Type B pancreatic cell (in vitro differentiated cells): ENCODE measurements at regions not wholly inside any gene's neighbourhood (a gene's known extent, or its start where the extent isn't known, plus 50 kb on each side); places are given as distances from the start of the nearest gene placed in this dataset.

ENCODE experiments used
- DNase-seq: peaks from one replicate; pipeline ENCODE4 v3.0.0; 2021; ENCODE audit warnings: mixed read lengths; ENCODE audit not compliant: unreplicated experiment; ENCODE audit errors: extremely low spot score
- H3K27ac Mint-ChIP-seq: 2 replicates; pipeline ENCODE4 v1.8.0; 2021; ENCODE audit warnings: mild to moderate bottlenecking, mixed read lengths
- H3K27me3 Mint-ChIP-seq: 2 replicates; pipeline ENCODE4 v1.8.0; 2021; ENCODE audit warnings: mixed read lengths
- H3K36me3 Mint-ChIP-seq: 2 replicates; pipeline ENCODE4 v1.8.0; 2021; ENCODE audit warnings: mixed read lengths
- H3K4me1 Mint-ChIP-seq: one replicate; pipeline ENCODE4 v1.8.0; 2021; ENCODE audit warnings: mixed read lengths; ENCODE audit not compliant: unreplicated experiment
- H3K4me3 Mint-ChIP-seq: 2 replicates; pipeline ENCODE4 v1.8.0; 2021; ENCODE audit warnings: mild to moderate bottlenecking, mixed read lengths
- H3K9me3 Mint-ChIP-seq: 2 replicates; pipeline ENCODE4 v1.8.0; 2021; ENCODE audit warnings: mixed read lengths
- TF ChIP-seq, protein P1 (sequence below): fragments of 200-600 bp; sonication (generic); conservative IDR thresholded peaks from 2 replicates; pipeline ENCODE4 v1.5.0; 2021; ENCODE audit warnings: antibody characterized with exemption, mild to moderate bottlenecking

DNA sequence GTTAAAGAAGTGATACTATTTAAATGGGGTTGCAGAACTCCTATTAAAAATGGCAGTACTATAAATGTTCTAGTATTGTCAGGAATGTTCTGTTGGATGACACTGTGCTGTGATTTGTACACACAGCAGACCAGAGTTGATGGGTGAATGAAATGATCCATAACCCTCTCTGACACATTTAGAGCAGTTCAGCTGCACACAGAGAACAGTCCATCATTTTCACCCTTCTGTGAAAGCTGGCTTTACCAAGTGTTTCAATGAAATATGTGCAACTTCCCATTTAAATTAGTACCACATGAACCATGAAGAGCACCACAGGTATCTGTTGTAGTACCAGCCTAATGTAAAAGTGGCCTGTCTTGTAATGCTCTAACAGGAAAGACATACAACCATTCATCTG is 981.4 kb downstream of the TMEM182 start:
- Mint-ChIP-seq H3K4me3 (no peak overlapping the region), H3K27ac (no peak overlapping the region), H3K9me3 (no peaks in the 10 kb centered on the region), H3K27me3 (peaks cover 4% of the 10 kb centered on the region), H3K4me1 (no peaks in the 10 kb centered on the region), H3K36me3 (no peaks in the 10 kb centered on the region)
- TF ChIP-seq, protein P1, sequence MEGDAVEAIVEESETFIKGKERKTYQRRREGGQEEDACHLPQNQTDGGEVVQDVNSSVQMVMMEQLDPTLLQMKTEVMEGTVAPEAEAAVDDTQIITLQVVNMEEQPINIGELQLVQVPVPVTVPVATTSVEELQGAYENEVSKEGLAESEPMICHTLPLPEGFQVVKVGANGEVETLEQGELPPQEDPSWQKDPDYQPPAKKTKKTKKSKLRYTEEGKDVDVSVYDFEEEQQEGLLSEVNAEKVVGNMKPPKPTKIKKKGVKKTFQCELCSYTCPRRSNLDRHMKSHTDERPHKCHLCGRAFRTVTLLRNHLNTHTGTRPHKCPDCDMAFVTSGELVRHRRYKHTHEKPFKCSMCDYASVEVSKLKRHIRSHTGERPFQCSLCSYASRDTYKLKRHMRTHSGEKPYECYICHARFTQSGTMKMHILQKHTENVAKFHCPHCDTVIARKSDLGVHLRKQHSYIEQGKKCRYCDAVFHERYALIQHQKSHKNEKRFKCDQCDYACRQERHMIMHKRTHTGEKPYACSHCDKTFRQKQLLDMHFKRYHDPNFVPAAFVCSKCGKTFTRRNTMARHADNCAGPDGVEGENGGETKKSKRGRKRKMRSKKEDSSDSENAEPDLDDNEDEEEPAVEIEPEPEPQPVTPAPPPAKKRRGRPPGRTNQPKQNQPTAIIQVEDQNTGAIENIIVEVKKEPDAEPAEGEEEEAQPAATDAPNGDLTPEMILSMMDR, result no peak
- DNase-seq, result no peak

DNA sequence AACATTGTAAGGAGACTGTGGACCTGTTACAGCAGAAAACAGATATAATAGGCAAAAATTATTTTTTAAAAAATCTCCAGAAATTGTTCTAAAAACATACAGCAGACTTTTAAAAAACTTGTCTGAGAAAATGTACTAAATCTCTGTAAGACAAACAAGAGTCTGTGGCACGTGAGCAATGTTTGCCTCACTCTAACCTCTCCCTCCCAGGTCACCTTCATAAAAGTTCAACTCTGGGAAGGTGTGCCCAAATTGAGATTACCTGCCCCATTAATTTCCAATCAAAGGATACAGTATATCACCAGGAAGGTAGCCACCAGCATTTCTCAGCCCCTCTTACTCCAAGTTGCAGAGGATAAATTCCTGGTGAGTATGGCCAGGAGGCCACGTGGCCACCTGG is 992.7 kb downstream of the TMEM182 start:
- Mint-ChIP-seq H3K4me1 (no peaks in the 10 kb centered on the region), H3K27ac (no peak overlapping the region), H3K9me3 (peaks cover 4% of the 10 kb centered on the region), H3K4me3 (no peak overlapping the region), H3K36me3 (no peaks in the 10 kb centered on the region), H3K27me3 (no peaks in the 10 kb centered on the region)
- no peak for DNase-seq
- TF ChIP-seq, protein P1, result no peak

DNA sequence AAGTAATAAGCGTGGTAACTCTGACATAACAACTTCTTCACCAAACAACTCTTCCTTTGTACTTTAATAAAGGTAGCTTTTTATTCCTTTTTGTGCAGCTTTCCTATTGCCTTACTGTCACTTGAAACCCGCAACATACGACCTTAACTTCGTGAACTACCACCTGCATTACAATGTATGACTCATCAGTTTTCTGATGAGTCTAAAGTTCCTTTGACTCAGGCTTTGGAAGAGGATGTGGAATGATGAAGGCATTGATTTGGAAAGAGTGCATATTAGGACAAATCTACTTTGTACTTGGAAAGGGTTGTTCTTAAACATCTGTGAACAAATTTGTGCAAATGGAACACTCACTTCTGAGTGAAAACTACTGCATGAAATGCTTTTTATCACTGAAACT is 1012.1 kb downstream of the TMEM182 start:
- Mint-ChIP-seq H3K4me1 (no peaks in the 10 kb centered on the region), H3K4me3 (no peak overlapping the region), H3K36me3 (no peaks in the 10 kb centered on the region), H3K9me3 (no peaks in the 10 kb centered on the region), H3K27ac (no peak overlapping the region), H3K27me3 (no peaks in the 10 kb centered on the region)
- TF ChIP-seq, protein P1, result no peak
- no peak for DNase-seq

DNA sequence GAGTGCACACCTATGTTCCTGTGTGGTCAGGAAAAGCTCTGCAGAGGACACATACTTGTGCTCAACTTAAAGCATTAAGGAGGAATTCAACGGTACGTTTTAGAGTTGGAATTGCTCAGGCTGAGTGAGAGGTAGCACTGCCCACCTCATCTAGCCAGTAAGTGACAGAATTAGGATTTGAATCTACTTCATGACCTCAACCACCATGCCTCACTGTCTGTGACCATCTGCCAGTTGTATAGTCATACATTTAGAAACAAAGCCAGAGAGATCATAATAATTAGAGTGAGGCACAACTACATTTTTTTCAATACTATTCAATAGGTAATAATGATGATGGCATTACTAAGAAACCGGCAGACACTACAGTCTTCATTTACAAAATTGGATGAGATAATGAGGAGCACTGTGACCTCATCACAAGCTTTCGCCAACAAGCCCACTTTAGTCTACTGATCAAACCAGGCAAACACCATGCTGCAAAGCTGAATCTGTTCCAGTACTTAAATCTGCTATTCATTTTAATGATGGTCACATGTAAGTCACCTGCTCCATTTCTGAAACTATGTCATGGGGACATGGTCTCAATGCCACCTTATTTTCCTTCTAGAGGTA is 1018.4 kb downstream of the TMEM182 start:
- TF ChIP-seq, protein P1, result no peak
- Mint-ChIP-seq H3K27ac (no peak overlapping the region), H3K4me1 (no peaks in the 10 kb centered on the region), H3K4me3 (no peak overlapping the region), H3K27me3 (no peaks in the 10 kb centered on the region), H3K36me3 (no peaks in the 10 kb centered on the region), H3K9me3 (no peaks in the 10 kb centered on the region)
- no peak for DNase-seq

DNA sequence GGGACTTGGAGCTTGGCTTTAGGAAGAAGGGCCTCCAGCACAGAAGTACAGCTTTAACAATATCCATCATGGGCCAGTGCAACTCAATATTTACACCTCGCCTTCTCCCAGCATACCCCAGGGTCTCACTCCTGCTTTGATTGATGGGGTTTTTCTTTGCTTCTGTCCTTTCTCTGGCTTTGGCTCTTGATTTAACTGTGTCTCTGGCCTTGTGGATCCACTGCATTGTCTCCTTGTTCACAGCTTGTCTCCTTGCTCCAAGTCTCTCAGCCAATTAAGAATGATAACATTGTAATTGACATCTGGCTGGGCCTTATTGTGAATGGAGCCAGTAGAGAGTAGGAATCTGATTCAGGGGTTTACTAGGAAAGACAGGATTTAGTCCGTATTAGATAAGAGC is 1019.5 kb downstream of the TMEM182 start:
- H3K27ac Mint-ChIP-seq, result no peak overlapping the region
- H3K27me3 Mint-ChIP-seq, result no peaks in the 10 kb centered on the region
- H3K4me1 Mint-ChIP-seq, result no peaks in the 10 kb centered on the region
- no peaks in the 10 kb centered on the region for H3K9me3 Mint-ChIP-seq
- no peaks in the 10 kb centered on the region for H3K36me3 Mint-ChIP-seq
- DNase-seq, result no peak
- TF ChIP-seq, protein P1, result no peak
- no peak overlapping the region for H3K4me3 Mint-ChIP-seq

DNA sequence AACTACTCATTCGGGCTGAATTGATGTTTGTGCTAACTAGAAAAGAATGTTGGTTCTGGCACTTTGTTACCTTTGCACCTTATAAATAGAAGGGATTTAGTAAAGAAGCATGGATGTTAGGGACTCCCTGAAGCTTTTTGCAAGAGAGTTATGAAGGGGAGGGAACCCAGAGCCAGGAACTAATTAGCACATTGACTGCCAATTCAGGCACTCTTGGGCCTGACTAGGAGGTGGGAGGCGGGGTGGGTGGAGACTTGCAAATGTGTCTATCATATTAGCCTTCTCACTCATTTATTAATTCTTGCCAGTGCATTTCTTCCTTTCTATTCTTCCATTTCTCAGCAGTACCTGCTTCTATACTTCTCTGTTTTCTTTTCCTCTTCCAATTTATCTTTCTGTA is 1022.4 kb downstream of the TMEM182 start:
- Mint-ChIP-seq H3K4me1 (peaks cover 8% of the 10 kb centered on the region), H3K27me3 (no peaks in the 10 kb centered on the region), H3K27ac (no peak overlapping the region), H3K4me3 (no peak overlapping the region), H3K36me3 (no peaks in the 10 kb centered on the region), H3K9me3 (no peaks in the 10 kb centered on the region)
- TF ChIP-seq, protein P1, result no peak
- DNase-seq, result no peak
